ENCODE measurements at regions not wholly inside any gene's neighbourhood (a gene's known extent, or its start where the extent isn't known, plus 50 kb on each side); places are given as distances from the start of the nearest gene placed in this dataset.
A peak's percentile ranks its signal among the peaks of the same experiment; 100 is the strongest.

DNA sequence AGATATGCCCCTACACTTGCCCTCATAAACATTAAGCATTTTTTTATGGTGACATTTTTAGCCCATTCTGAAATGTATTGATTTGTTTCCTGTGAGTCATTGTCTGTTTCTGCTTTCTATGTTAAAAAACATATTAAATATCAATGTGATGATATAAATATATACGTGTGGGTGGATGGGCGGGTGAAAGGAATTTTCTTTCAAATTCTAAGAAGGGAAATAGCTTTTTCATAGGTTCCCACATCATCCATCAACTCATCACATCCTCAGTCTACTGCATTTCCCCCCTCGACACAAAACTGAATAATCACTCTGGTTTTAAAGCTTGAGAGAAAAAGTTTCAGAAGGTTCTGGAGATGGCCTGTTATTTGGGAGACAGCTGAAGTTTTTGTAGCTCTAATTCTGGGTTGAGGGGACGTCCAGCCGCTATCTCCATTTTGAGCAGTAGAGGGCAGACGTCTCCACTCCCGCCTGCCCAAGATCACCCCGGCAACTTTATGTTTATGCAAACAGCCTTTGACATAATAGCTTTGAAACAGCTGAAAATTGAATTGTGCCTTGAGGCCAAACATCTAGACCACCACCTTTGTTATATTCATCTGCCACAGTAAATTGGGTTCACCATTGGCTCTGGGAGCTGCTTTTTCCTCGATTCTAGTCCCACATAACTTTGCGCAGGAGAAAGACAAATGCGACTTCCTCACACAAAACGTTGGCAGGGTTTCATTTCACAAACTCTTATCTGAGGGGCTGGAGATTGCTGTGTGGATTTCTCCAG, 216.2 kb upstream of the CLINT1 start:
- TF ChIP-seq, protein P1, sequence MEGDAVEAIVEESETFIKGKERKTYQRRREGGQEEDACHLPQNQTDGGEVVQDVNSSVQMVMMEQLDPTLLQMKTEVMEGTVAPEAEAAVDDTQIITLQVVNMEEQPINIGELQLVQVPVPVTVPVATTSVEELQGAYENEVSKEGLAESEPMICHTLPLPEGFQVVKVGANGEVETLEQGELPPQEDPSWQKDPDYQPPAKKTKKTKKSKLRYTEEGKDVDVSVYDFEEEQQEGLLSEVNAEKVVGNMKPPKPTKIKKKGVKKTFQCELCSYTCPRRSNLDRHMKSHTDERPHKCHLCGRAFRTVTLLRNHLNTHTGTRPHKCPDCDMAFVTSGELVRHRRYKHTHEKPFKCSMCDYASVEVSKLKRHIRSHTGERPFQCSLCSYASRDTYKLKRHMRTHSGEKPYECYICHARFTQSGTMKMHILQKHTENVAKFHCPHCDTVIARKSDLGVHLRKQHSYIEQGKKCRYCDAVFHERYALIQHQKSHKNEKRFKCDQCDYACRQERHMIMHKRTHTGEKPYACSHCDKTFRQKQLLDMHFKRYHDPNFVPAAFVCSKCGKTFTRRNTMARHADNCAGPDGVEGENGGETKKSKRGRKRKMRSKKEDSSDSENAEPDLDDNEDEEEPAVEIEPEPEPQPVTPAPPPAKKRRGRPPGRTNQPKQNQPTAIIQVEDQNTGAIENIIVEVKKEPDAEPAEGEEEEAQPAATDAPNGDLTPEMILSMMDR (conservative IDR thresholded peaks at IDR 0.05; ENCODE audit: low read length): peak; percentile 98
- TF ChIP-seq EZH2phosphoT487 (IDR thresholded peaks at IDR 0.05; ENCODE audit: borderline replicate concordance, low read depth, low read length): no peak
